HG02623 (cell line): ENCODE measurements at regions not wholly inside any gene's neighbourhood (a gene's known extent, or its start where the extent isn't known, plus 50 kb on each side); places are given as distances from the start of the nearest gene placed in this dataset.
"Not testable (repeated sequence)": the region's sequence is repeated elsewhere in the genome, so short reads cannot be mapped to it uniquely, and the experiment has no call there.

ENCODE experiments used
- ATAC-seq: cut with Tn5 transposase; IDR thresholded peaks from one replicate; pipeline ENCODE4 v1.9.1; 2021; ENCODE audit warnings: moderate library complexity; ENCODE audit not compliant: unreplicated experiment

DNA sequence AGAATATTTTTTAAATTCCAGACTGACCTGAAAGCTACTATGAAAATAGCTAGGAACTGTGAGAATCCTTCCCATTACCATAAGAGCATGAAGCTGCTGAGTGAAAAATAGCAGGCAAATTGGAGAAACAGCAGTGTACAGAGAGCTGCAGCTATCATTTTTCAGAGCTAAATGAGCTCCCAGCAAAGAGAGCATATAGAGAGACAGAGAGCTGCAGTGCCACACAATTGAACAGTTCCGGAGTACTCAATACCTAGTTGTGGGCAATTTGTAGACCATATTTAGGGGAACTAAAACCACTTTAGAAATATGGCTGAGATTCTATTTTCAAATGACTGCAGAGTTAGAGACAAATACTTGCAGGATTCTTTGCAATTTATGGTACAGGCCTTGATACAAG, 645.3 kb downstream of the STK39 start:
- ATAC-seq, result no peak

DNA sequence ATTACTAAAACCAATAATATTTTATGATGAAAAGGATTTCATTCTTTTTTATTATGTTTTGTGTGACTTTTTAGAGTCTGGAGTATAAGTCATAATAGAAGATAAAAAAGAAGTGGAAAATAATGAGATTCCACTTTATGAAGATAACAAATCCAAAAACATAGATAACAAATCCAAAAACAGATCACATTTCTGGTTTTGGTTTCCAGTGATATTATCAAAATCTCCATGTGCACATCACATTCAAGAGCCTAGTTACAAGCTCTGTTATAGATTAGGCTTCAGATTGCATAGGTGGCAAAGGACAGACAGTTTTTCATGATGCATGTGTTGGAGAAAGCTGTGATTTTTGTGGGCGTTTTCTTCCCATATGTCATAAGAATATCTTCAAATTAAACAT, 648.2 kb downstream of the STK39 start:
- no peak for ATAC-seq

DNA sequence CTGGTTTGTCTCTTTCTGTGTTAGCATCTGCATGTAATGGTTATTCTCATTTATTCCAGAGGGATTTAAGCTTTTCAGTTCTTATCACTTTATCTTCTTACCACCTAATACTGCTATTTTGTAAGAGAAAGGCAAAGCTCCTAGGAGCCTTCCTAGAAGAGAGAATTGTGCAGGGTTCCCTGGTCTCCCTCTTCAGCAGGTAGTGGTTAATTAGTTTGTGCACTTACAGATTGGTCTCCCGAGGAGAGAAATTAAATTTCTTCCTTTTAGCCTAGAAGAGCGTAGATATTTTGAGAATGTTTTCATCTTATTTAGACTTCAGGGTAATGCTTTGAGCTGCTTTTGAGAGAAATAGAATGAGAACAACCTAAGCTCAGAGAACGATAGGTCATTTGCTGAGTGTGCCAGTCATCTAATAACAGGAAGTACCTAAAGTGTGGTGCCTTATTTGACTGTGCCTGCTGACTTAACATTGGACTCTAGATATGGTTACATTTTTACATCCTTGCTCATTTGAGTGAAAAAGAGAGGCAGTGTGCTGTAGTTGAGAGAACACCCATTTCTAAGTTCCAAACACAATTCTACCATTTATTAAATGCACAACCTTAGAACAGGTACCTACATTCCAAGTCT, 651.4 kb downstream of the STK39 start:
- ATAC-seq, result peak; percentile 76

DNA sequence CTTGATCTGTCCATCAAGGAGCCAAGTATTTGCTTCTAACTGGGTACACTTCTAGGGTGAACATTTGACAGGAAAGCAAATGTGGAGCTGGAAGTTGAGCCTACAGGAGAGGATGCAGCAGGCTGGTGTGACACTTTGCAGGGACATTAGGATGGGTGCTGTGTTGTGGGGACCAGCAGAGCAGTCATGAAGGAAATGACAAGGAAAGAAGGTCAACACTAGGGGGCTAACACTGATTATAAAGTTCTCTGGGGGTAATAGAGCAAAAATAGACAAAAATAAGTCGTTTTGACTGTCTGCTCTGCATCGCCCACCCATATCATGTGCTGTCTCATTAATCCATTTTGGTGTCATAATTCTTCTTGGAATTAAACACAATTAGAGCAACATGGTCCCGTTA, 652.4 kb downstream of the STK39 start:
- no peak for ATAC-seq

DNA sequence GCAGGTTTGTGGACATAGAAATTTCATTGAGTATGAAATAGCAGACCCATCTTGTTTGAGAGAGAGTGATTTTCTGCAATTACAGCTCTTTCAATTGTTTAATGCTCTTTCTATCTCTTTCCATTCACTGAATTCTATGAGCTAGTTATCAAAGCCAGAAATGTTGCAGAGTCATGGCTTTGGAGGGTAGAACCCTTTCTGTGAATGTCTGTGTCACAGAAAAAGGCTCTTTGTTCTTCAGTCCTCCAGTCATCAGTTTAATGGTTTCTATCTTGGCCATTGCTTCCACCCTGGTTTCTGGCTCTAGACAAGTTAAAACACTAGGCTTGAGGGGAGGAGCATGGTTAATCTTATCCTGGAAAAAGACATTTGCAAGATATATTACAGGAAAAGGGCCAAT, 655.0 kb downstream of the STK39 start:
- ATAC-seq, result no peak

DNA sequence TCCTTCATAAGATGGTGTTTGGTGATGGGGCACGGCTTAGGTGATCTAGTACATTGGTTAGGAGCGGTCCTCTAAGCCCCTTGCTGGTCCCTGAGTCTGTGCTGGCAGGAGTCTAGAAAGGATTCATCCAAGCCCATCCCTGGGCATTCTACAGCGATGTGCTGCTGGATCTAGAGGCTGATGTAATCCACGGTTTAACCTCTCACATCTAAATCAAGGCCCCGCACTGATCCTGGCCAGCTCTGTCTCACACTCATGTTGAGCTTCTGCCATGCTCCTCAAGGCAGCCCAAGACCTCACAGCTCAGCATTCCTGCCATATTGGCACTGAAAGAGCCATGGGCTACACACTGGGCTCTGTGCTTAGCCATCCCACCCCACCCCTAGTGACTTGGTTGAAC, 664.8 kb downstream of the STK39 start:
- no peak for ATAC-seq

DNA sequence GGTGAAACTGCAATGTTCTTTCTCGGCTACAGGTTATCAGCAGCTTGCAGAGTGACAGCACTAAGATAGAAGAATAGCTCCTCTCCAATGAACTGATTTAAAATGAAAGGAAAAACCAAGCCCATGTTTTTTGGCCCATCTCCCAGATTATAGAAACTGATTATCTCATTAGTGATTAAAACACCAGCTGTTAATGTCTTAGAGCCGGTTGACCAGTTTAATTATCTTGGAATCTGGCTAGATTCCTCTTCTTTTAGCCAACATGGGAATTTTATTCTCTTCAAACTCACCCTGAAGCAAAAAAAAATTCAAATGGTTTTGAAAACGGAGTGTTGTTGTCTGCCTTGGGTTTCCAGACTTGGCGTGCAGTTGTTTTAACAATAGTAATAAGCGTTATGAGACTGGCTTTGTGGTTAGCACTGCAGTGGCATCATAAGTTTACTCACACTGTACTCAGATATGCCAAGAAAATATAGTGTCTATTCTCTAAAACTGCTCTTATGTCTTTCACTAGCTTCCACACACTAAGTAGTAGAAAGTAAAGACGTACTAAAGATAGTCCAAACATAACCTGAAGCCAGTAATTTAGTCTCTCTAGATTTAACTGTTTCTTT, 665.3 kb downstream of the STK39 start:
- ATAC-seq, result no peak

DNA sequence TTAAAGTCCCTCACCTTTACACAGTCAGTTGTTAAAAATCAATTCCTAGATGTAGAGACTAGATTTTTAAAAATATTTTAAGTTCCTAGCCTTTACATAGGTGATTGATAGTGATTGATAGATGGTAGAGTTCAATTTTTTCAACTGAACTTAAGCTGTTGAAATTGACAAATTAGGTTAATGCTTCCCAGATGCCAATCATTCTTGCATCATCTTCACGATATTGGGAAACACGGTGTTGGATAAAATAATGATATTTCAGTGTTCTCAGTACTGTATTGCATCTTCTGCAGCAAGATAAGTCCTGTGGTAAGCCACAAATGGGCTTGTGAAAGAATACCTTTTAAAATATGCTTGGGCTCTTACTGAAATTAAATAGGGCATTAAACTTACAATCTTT, 667.6 kb downstream of the STK39 start:
- no peak for ATAC-seq

DNA sequence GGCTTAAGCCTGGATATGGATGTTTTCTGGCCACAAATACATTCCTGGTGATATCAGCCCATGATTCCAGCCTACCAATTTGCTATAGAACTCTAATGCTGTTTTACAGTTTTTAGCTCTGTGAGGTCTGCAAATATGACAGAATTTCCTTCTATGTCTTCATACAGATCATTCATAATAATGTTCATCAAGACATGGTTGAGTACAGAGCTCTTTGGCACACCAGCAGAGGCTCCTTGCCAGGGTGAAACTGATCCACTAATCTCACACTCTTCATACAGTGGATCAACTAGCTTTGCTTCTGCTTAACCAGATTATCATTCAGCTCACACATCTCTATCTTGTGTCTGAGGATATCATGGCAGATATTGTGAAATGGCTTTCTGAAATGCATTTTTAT, 672.1 kb downstream of the STK39 start:
- ATAC-seq, result no peak

DNA sequence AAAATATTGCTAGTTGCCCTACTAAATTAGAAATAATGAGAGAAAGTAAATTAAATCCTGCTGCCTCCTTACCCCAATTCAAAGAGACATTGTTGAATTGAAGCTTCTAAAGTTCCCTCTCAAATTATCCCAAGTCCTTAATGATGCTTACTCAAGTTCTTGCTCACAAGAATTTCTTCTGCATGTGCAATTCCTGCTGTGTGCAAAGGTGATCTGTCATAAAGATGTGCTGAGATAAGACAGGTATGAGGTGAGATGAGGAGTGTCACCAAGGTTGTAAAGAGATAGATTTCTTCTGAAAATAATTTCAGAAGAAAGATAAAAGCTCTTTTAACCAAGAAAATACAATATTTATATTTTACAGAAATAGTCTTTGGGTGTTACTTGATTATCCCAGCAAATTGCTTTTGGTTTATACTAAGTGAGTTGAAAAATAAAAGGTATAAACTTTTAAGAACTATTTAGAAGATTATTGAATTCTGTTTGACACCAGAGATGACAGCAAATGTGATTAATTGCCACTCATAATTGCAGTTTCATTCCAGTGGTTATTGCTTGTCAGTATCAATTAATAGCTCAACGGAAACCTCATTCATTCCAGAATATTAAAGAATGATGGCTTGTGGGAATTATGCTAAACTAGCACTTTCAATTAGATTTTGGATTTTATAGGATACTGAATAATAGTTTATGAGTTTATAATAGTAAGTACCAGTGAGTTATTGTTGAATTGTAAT, 674.3 kb downstream of the STK39 start:
- no peak for ATAC-seq

DNA sequence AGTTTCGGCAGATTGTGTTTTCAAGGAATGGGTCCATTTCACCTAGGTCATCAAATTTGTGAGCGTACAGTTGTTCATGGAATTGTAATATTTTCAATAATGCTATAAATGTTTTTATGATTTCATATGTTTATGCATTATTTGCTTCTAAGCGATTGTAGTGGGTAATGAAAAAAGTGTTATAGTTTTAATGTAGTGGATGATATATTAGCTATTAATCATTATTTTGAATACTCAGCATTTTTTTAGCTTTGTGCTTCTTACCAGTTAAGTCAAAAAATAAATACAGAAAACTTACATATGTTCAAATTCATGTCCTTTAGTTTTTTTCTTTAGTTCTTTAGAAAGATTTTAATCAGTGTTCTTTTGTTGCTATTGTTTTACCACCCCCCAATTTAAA, 677.0 kb downstream of the STK39 start:
- ATAC-seq, result no peak

DNA sequence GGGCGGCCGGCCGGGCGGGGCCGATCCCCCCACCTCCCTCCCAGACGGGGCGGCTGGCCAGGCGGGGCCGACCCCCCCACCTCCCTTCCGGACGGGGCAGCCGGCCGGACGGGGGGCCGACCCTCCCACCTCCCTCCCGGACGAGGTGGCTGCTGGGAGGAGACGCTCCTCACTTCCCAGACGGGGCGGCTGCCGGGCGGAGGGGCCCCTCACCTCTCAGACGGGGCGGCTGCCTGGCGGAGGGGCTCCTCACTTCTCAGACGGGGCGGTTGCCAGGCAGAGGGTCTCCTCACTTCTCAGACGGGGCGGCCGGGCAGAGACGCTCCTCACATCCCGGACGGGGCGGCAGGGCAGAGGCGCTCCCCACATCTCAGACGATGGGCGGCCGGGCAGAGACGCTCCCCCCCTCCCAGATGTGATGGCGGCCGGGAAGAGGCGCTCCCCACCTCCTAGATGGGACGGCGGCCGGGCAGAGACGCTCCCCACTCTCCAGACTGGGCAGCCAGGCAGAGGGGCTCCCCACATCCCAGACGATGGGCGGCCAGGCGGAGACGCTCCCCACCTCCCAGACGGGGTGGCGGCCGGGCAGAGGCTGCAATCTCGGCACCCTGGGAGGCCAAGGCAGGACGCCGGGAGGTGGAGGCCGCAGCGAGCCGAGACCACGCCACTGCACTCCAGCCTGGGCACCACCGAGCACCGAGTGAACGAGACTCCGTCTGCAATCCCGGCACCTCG, 675.8 kb downstream of the XIRP2 start:
- not testable (repeated sequence) for ATAC-seq

DNA sequence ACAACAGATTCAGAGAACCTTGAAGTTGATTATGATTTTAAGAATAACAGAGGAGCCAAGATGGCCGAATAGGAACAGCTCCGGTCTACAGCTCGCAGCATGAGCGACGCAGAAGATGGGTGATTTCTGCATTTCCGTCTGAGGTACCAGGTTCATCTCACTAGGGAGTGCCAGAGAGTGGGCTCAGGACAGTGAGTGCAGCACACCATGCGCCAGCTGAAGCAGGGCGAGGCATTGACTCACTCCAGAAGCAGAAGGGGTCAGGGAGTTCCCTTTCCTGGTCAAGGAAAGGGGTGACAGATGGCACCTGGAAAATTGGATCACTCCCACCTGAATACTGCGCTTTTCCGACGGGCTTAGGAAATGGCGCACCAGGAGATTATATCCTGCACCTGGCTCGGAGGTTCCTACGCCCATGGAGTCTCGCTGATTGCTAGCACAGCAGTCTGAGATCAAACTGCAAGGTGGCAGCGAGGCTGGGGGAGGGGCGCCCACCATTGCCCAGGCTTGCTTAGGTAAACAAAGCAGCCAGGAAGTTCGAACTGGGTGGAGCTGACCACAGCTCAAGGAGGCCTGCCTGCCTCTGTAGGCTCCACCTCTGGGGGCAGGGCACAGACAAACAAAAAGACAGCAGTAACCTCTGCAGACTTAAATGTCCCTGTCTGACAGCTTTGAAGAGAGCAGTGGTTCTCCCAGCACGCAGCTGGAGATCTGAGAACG, 670.2 kb downstream of the XIRP2 start:
- ATAC-seq, result not testable (repeated sequence)

DNA sequence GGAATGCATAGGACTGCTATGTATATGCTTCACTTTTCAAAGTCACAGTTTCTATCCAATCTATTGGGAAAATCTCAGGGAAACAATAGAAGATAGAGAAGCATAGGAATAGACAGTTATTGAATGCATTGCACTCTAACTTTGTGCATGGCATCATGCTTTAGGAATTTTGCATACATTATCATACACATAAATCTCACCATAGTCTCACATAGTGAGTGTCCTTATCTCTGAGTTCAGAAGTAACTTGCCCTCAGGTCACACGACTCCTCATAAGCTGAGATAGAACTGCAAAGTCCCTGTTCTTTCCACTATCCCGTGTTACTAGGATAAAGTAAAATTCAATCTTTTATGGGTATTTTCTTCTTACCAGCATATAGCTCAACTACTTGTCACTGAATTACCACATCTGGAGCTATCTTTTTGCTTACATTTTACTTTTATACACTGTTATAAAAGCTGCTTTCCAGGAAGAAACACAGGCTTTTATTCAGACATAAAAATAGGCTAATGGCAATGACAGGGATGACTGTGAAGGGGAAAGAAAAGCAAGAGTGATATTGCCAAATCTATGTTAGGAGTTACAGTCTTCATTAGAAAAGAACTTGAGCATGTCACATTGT, 666.9 kb downstream of the XIRP2 start:
- no peak for ATAC-seq

DNA sequence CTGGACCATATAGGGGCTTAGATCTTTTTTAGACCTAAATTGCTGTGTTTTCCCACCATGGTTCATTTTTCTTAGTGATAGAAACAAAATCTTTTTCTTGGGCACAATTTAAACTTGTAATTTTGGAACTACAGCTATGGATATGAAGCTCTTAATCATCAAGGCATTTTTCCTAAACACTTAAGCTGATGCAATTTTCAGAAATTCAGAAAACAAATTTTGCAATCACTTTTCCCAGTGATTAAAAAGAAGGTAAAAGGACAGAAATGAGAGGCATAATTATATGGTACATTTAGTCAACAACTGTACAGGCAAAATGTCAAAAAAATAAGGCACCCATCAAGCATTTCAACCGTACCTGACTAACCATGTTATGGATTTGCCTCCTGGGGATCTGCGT, 665.4 kb downstream of the XIRP2 start:
- ATAC-seq, result no peak

DNA sequence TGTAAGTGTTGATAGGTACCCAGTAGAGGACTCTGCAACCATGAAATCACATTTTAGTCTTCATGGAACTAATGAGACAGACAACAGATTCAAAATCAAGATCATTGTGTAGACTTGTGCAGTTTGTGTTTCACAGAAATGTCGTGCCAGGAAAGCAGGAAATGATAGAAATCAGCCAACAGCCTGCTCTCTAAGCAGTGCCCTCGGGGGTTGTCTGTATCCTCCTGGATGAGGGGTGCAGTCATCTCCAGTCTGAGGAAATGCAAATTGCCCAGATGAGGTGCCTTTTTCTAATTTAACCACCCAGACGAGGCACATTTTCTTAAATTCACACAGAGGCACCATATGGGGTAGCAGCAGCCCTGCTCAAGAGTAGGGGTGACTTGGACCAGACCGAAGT, 663.1 kb downstream of the XIRP2 start:
- ATAC-seq, result no peak

DNA sequence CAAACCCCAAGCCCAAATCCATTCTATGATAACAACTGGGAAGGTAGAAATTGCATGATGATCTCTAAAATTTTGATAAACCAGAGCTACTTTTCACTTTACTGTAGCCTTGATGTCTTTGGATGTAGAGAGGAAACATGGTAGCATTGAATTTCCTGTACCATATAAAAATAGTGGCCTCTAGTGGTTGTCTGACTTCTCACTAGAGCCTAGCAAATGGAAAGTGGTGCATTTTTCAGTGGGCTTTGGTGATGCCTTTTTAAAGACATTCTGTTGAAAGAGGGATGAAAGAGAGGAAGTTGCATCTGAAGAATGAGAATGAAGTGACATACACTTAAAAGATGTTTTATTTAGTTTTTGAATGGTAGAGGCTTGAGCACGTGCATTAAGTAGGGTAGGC, 662.2 kb downstream of the XIRP2 start:
- ATAC-seq, result no peak

DNA sequence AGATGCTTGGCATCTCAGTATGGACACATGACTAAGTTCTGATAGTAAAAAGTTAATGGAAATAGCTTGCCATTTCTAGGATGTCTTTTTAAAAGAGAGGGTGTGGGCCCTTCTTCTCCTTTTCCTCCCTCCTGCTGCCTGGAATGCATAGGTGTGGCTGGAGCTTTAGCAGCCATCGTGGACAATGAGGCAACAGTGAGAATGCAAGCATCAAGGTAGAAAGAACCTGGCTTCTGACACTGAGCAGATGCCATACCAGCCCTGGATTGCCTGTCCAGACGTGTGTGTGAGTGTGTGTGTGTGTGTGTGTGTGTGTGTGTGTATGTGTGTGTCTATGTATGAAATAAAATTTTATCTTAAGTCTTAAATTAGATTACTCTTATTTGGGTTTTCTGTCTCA, 660.1 kb downstream of the XIRP2 start:
- ATAC-seq, result no peak

DNA sequence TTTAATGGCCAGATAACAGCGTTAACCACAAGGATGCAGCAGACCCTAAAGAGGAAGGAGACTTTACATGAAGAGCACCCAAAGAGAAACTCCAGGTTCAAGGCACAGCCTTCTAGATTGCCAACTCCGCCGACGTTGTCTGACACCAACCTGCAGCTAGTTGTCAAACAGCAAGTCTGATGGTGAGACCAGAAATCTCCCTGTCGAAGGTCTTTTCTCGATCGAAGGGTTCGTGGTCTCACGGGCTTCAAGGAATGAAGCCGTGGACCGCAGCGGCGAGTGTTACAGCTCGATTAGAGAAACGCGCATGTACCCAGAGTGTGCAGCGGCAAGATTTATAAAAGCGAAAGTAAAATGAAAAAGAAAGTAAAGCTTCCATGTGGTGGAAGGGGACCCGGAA, 656.3 kb downstream of the XIRP2 start:
- no peak for ATAC-seq

DNA sequence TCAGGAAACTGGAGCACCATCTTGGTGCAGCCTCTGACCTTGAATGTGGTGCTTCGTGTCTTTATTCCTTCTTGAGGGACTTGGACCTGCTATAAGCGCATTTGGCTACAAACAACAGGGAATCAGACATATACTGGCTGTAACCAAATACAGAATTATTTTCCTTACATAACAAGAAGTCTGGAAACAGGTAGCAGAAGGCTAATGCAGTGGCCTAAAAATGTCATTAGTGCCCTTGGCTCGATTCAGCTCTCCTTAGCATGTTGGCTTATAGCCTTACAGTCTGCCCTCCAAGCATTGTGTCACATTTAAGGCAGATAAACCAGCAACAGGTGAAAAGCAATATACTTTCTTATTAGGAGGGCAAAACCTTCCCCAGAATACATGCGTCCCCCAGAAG, 655.4 kb downstream of the XIRP2 start:
- no peak for ATAC-seq

DNA sequence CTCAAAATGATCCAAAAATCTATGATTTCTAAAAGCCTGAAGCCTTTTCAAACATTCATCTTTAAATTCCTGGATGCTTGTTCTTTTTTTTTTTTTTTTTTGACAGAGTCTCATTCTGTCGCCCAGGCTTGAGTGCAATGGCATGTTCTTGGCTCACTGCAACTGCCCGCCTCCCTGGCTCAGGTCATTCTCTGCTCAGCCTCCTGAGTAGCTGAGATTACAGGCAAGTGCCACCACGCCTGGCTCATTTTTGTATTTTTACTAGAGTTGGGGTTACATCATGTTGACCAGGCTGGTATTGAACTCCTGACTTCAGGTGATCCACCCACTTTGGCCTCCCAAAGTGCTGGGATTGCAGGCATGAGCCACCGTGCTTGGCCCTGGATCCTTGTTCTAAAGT, 649.5 kb downstream of the XIRP2 start:
- no peak for ATAC-seq
